ENCODE measurements at regions not wholly inside any gene's neighbourhood (a gene's known extent, or its start where the extent isn't known, plus 50 kb on each side); places are given as distances from the start of the nearest gene placed in this dataset.

DNA sequence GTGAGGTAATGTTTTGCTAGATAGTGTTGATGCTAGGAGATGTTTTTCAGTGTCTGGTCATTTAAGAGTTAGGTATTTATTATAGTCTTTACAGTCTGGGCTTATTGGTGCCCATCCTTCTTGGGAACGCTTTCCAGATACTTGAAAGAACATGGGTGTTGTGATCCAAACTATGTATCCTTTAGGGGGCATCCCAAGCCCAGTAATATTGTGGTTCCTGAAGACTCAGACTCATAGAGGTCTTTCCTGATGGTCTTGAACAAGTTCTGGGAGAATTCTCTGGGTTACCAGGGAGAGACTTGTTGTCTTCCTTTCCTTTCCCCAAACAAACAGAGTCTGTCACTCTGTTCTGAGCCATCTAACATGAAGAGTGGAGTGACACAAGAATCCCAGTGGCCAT, 99.7 kb upstream of the LRRC3B start:
- in situ Hi-C loops (cut with HindIII; ENCODE audit: extremely low pct_ligation_motif_present, low pct_unique_long_range_greater_than_20kb) = no loop called here
- Histone ChIP-seq H2AFZ (ENCODE audit: low read length) (no peak overlapping the region), H3K36me3 (replicated peaks in 1 of 2; ENCODE audit: control insufficient read depth in 1 of 2, insufficient read depth in 2 of 2, low read length in 2 of 2) (no peaks in the 10 kb centered on the region), H3K27me3 (ENCODE audit: control insufficient read depth in 1 of 2, insufficient read depth in 2 of 2, low read length in 2 of 2) (no peaks in the 10 kb centered on the region), H3K9ac (ENCODE audit: insufficient read depth, low read depth, low read length) (no peak overlapping the region), H3K9me3 (ENCODE audit: low read length) (peaks cover 73% of the 10 kb centered on the region), H3K27ac (ENCODE audit: extremely low read length, insufficient read depth, low read length) (no peak overlapping the region), H4K20me1 (ENCODE audit: insufficient read depth, low read length) (no peaks in the 10 kb centered on the region), H3K4me2 (ENCODE audit: low read depth, low read length) (no peak overlapping the region), H3K79me2 (ENCODE audit: insufficient read depth, low read length) (no peaks in the 10 kb centered on the region), H3K4me1 (ENCODE audit: insufficient read depth, low read length) (no peaks in the 10 kb centered on the region), H3K4me3 (replicated peaks in 1 of 3; ENCODE audit: insufficient read depth in 1 of 3, low read depth in 2 of 3, low read length in 3 of 3) (no peak overlapping the region)
- WGBS (ENCODE audit: low lambda C conversion rate) = 8% methylated on average over 1 of the region's 1 CpG
- intact Hi-C loops (cut with micrococcal nuclease; ENCODE audit: unreplicated experiment) = no loop called here
- ATAC-seq (no peak), FAIRE-seq (no peak), DNase-seq (ENCODE audit: low spot score) (no peak)
- TF ChIP-seq ZNF335 (CRISPR knock-in tag; IDR thresholded peaks at IDR 0.05) = no peak
- TF ChIP-seq, protein P1, sequence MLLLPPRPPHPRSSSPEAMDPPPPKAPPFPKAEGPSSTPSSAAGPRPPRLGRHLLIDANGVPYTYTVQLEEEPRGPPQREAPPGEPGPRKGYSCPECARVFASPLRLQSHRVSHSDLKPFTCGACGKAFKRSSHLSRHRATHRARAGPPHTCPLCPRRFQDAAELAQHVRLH (CRISPR knock-in tag; IDR thresholded peaks at IDR 0.05; ENCODE audit: borderline replicate concordance, low read depth) = no peak
- TF ChIP-seq, protein P2, sequence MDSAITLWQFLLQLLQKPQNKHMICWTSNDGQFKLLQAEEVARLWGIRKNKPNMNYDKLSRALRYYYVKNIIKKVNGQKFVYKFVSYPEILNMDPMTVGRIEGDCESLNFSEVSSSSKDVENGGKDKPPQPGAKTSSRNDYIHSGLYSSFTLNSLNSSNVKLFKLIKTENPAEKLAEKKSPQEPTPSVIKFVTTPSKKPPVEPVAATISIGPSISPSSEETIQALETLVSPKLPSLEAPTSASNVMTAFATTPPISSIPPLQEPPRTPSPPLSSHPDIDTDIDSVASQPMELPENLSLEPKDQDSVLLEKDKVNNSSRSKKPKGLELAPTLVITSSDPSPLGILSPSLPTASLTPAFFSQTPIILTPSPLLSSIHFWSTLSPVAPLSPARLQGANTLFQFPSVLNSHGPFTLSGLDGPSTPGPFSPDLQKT (CRISPR knock-in tag; IDR thresholded peaks at IDR 0.05; ENCODE audit: borderline replicate concordance) = no peak
- TF ChIP-seq FOSL1 (CRISPR knock-in tag; IDR thresholded peaks at IDR 0.05; ENCODE audit: borderline replicate concordance) = no peak
- TF ChIP-seq, protein P3, sequence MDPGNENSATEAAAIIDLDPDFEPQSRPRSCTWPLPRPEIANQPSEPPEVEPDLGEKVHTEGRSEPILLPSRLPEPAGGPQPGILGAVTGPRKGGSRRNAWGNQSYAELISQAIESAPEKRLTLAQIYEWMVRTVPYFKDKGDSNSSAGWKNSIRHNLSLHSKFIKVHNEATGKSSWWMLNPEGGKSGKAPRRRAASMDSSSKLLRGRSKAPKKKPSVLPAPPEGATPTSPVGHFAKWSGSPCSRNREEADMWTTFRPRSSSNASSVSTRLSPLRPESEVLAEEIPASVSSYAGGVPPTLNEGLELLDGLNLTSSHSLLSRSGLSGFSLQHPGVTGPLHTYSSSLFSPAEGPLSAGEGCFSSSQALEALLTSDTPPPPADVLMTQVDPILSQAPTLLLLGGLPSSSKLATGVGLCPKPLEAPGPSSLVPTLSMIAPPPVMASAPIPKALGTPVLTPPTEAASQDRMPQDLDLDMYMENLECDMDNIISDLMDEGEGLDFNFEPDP (CRISPR knock-in tag; conservative IDR thresholded peaks at IDR 0.05) = no peak
- ChIA-PET POLR2A (no interaction called here), CTCF (ENCODE audit: low intra/inter-chr PET ratio, low total read pairs) (no interaction called here)
- no TSS peak for BruUV-seq (replicated peaks)

DNA sequence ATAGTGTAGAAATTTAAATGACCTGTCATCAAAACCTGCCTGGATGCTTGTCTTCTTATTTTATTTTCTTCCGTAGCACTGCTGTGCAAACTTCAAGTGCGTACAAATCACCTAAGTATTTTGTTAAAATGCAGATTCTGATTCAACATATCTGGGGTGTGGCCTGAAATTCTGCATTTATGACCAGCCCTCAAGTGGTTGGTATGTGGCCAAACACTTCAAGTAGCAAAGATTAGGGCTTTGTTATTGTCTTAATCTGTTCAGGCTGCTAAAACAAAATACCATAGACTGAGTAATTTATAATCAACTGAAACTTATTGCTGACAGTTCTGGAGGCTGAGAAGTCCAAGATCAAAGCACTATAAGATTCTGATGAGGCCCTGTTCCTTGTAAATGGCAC, 97.6 kb upstream of the LRRC3B start:
- H3K9ac ChIP-seq (ENCODE audit: insufficient read depth, low read depth, low read length) = no peak overlapping the region
- POLR2A ChIA-PET = no interaction called here
- WGBS (ENCODE audit: low lambda C conversion rate) = 21% methylated on average over 2 of the region's 2 CpGs
- in situ Hi-C loops (cut with HindIII; ENCODE audit: extremely low pct_ligation_motif_present, low pct_unique_long_range_greater_than_20kb) (no loop called here), intact Hi-C loops (cut with micrococcal nuclease; ENCODE audit: unreplicated experiment) (no loop called here)
- no peaks in the 10 kb centered on the region for H3K4me1 ChIP-seq (ENCODE audit: insufficient read depth, low read length)
- ATAC-seq = no peak
- no peaks in the 10 kb centered on the region for H4K20me1 ChIP-seq (ENCODE audit: insufficient read depth, low read length)
- FAIRE-seq = no peak
- BruUV-seq (replicated peaks) = no TSS peak
- no peak overlapping the region for H3K4me3 ChIP-seq (replicated peaks in 1 of 3; ENCODE audit: insufficient read depth in 1 of 3, low read depth in 2 of 3, low read length in 3 of 3)
- CTCF ChIA-PET (ENCODE audit: low intra/inter-chr PET ratio, low total read pairs) = no interaction called here
- H2AFZ ChIP-seq (ENCODE audit: low read length) = no peak overlapping the region
- no peaks in the 10 kb centered on the region for H3K27me3 ChIP-seq (ENCODE audit: control insufficient read depth in 1 of 2, insufficient read depth in 2 of 2, low read length in 2 of 2)
- H3K27ac ChIP-seq (ENCODE audit: extremely low read length, insufficient read depth, low read length) = no peak overlapping the region
- no peaks in the 10 kb centered on the region for H3K36me3 ChIP-seq (replicated peaks in 1 of 2; ENCODE audit: control insufficient read depth in 1 of 2, insufficient read depth in 2 of 2, low read length in 2 of 2)
- H3K4me2 ChIP-seq (ENCODE audit: low read depth, low read length) = no peak overlapping the region
- H3K9me3 ChIP-seq (ENCODE audit: low read length) = peaks cover 60% of the 10 kb centered on the region
- H3K79me2 ChIP-seq (ENCODE audit: insufficient read depth, low read length) = no peaks in the 10 kb centered on the region
- no peak for DNase-seq (ENCODE audit: low spot score)
- no peak for TF ChIP-seq ZNF792 (CRISPR knock-in tag; IDR thresholded peaks at IDR 0.05)
- no peak for TF ChIP-seq ZNF780A (CRISPR knock-in tag; IDR thresholded peaks at IDR 0.05)

Measured in HepG2 (cell line).